Activated CD4-positive, CD25-positive, alpha-beta regulatory T cell treated with anti-CD3 and anti-CD28 coated beads, Interleukin-2, amount 50 U/mL, for 16 hours (primary cell): ENCODE measurements at regions not wholly inside any gene's neighbourhood (a gene's known extent, or its start where the extent isn't known, plus 50 kb on each side); places are given as distances from the start of the nearest gene placed in this dataset.

Experiments
- DNase-seq: peaks from one replicate; pipeline ENCODE4 v3.0.0-alpha.2; 2020; ENCODE audit warnings: low read depth, low spot score

GRCh38 chr11:128262463-128263345 is 324.7 kb downstream of the ETS1 start:
- DNase-seq: no peak

GRCh38 chr11:128261011-128261421 is 326.3 kb downstream of the ETS1 start:
- no peak for DNase-seq

GRCh38 chr11:128260398-128260797 is 327.0 kb downstream of the ETS1 start:
- no peak for DNase-seq

DNA sequence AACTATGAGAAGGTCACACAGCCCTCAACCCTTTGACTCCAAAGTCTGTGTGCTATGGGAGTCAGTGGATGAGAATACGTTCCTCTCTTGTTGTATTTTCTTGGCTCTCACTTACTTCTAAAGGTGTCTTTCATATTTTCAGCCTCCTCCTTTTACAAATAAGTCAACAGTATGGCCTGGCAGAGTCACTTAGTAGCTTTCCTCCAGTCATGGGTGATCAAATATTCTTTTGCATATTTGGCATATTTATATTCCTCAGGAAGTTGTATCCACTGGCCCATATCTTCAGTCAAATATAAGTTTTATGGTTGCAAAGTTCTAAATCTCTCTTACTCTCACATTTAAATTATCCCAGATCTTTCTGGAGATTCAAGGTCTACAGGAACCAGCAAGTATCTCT is 327.5 kb downstream of the ETS1 start:
- DNase-seq: no peak

DNA sequence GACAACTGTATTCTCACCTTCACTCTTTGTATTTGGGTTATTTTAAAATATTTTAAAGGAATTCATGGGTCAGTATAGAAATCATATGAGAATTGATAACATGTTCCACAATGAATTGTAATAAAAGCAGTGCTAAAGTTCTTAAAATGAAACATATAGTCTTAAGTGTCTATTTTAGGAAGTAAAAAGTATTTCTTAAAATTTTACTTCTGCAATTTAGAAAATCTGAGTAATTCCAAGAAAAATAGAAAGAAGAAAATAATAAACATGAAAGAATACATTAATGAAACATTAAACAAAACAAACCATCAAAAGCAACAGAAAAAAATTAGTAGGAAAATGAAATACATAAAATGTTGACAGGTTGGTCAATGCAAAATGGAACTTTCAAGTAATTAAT is 332.4 kb downstream of the ETS1 start:
- no peak for DNase-seq

DNA sequence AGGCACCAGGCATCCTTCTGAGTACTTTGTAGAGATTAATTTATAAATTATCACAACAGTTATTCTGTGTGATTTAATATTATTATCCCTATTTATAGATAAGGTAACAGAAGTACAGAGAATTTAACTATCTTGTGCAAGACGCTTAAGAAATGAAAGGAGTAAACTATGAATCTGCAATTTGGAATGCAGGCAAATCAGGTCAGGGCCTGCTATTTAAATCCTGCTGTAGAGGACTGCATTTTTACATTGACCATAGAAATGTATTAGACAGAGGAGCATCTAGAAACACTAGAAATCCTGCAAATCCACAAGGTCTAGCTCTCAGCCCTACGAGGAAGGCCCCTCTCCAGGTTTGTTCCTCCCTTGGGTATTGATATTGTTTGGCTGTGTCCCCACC is 336.2 kb downstream of the ETS1 start:
- DNase-seq: no peak

DNA sequence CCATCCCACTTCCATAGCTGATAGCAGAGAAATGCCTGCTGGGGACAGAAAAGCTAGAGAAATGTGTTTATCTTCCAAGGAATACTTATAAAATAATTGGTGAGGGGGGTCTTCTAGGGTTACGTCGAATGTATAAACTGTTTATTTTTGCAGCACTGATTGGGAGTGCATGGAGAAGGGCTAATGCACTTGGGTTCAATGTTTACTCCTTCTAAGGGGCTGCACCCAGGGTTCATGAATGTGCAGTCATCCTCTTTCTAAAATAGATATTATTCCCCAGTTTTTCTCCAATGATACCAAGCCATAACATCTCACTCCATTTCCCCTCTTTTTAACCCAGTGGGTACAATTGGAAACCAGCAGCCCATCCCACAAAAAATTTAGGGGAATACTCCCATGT is 336.9 kb downstream of the ETS1 start:
- no peak for DNase-seq

DNA sequence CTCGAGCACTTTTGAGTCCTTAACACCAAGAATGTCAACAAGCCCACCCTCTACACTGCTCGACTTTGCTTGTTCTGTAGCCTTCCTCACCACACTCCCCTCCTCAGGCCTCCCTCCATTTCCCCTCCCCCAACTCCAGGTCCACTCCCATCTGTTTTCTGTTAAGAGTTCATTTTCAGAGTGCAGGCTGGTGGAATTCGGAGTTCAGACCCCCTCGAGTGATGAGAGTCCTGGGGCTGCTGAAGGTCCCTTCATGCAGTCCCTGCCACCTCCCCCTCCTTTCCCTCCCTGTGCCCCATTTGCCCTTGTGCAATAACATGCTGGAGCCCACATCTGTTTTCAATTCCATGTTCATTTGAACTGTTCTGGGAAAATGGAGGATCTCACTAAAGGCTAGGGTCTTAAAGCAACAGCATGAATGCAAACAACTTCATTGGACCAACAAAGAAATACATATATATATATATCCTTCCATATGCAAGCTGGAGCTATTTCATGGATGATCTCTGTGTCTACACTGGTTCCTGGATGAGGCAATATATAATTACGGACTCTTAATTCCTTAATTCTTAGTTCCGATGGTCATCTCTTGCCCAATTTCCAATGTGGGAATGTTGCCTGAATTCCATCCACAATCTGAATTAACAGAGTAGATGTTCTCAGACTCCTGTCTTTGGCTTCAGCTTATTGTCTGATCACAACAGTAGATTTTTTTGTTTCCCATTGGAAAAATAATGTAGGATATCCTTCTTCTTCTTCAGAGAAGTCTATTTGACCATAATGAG is 340.4 kb downstream of the ETS1 start:
- no peak for DNase-seq

- no peak for DNase-seq
These were observed 341.0 kb downstream of the ETS1 start for GRCh38 chr11:128246364-128246801.

DNA sequence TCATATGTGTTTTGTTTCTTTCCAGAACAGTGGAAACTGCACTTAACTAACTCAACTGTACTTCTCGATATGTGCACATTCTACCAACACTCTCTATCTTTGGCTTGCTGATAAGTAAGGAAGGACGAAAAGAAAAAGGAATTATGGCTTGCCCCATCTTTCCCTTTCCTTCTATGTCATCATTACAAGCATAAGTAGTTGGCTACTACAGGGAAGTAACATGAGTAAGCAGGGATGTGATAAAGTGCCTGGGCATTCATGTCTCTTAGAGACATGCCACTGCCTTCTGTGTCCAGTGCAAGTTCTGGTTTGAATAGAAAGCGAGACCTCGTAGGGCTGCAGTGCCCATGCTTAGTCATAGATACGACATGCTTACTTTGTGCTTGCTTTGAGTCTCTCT is 342.5 kb downstream of the ETS1 start:
- no peak for DNase-seq

DNA sequence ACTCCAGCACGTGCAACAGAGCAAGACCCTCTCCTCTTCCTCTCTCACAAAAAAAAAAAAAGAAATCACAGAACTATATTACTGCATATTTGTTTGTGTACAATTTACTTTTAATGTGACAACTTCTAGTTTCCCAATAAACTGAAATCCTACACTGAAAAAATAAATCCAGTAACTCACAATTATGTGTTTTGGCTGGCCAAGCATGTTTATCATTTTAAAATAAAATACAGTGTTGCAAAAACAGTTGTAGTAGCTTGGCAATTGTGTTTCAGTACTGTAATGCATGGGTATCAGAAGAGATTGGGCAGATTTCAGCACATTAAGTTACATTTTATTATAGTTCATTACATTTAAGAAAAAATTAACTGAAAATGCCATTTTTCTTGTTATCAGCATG is 344.9 kb downstream of the ETS1 start:
- DNase-seq: no peak

DNA sequence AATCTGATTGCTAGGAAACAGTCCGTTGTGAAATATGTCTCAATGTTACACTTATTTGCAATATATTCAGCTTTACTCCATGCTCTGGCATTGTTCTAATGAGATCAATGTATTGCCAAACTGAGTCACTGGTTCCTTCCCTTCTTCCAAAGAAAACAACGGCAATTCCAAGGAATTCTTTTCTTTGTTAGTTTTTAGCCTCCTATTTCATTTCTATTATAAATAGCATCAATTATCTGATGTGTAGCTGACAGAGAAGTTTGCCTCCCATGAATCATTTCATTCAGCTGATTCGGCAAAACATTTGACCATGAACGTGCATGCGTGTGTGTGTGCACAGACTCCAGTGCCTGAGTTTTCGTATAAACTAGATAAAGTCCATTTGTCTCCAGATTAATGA is 346.8 kb downstream of the ETS1 start:
- DNase-seq: no peak

- DNase-seq: no peak
These were observed 348.1 kb downstream of the ETS1 start for GRCh38 chr11:128239306-128239705.

DNA sequence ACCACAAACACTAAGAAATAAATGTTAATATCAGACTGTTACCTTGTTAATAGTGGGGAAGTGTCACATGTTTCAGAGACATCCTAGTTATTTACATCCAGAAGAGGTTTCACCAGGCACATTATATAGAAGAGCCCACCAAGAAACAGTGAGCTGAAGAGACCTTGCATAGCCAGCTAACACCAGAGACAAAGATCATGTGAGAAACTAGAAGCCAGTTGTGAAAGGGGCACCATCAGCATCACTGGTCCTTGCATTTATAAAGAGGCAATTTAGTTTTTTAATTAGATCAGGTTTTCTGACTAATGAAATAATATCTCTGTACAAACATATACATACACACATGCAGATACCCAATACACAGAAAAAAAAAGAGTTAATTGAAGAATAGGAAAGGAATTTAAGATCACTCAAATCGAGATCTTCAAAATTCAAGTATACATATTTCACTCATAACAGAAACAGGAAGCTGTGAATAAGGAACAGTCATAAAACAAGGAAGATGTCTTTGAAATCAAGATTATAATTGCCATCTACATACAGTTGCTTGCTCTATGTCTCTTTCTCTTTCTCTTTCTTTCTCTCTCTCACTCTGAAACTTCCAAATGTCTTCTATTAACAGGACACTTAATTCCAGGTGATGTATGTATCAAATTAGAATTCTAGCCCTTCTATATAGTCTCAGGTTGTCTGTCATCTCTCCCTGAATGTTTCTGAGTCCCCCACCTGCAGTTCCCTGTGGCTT is 348.7 kb downstream of the ETS1 start:
- DNase-seq: no peak

DNA sequence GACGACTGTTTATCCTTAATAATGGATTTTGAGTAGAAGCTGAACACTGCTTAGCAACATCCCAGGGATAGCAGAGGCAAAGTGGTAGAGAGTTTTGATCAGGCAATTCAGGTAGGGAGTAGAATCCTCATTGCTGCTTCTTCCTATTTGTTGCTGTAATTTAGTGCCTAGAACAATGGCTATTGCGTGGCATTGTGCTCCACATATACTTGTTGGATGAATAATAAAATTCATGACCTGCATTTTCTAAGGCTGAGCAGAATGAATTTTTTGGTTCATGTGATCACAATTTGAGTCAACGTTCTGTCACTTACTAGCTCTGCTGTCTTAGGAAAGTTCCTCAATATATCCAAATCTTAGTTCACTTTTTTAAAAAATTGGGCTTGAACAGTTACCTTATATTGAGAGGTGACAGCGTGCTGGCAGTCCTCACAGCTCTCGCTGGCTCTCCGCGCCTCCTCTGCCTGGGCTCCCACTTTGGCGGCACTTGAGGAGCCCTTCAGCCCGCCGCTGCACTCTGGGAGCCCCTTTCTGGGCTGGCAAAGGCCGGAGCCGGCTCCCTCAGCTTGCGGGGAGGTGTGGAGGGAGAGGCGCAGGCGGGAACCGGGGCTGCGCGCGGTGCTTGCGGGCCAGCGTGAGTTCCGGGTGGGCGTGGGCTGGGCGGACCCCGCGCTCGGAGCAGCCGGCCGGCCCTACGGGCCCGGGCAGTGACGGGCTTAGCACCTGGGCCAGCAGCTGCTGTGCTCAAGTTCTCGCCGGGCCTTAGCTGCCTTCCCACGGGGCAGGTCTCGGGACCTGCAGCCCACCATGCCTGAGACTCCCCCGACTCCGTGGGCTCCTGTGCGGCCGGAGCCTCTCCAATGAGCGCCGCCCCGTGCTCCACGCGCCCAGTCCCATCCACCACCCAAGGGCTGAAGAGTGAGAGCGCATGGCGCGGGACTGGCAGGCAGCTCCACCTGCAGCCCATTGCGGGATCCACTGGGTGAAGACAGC is 350.6 kb downstream of the ETS1 start:
- DNase-seq: no peak

- no peak for DNase-seq
These were observed 351.4 kb downstream of the ETS1 start for GRCh38 chr11:128235958-128236357.

GRCh38 chr11:128235426-128235825 is 351.9 kb downstream of the ETS1 start:
- no peak for DNase-seq

DNA sequence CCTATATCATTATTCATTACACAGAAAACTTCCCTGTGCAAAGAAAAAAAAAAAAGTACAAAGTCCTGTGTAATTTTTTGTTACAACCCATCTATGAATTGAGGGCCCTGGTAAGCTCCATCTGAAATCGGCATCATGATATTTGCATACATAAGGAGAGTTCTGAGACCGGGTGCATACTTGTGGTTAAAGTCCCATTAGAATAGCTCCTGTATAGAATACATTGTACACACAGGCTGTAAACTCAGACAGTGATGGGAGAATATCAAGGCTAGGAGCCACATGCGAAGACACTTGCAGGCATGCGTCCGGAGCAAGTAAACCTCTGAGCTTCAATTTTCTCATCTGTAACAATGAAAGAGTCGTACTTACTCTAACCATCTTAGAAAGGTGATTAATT is 353.2 kb downstream of the ETS1 start:
- no peak for DNase-seq

DNA sequence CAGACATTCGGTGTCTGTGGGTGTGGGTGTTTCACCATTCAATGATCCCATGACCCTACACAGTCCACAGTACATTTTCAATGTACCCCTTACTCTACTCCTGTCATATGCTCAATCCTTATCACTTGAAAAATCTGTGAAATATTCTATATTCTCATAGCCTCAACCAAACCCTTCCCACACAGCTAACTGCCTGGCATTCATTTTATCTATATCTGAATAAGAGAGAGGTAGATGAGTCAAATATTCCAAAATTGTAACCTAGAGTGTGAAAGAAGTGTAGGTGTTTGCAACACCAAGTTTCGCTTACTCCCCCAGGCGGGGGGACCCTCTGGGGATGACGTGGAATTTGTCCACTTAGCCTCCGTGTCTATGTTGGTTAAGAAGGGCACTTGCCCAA is 354.8 kb downstream of the ETS1 start:
- no peak for DNase-seq

- no peak for DNase-seq
These were observed 355.4 kb downstream of the ETS1 start for GRCh38 chr11:128231845-128232410.

DNA sequence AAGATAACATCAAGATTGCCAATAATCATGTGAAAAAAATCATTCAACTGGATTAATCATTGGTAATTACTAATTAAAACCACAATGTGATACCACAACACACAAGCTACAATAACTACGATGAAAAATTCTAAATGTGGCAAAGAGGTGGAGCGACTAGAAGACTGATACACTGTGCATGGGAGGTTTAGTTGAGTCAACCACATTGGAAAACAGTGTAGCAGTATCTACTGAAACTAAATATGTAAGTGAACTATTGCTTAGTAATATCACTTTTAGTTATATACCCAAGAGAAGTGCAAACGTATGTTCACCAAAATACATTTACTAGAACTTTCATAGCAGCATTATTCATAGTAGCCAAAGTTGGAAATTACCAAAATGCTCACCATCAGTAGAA is 359.9 kb downstream of the ETS1 start:
- no peak for DNase-seq
